ENCODE measurements at regions not wholly inside any gene's neighbourhood (a gene's known extent, or its start where the extent isn't known, plus 50 kb on each side); places are given as distances from the start of the nearest gene placed in this dataset.

- Histone ChIP-seq H3K36me3 (ENCODE audit: control insufficient read depth in 3 of 3, insufficient read depth in 3 of 3, low read length in 3 of 3) (no peaks in the 10 kb centered on the region), H3K9ac (ENCODE audit: low read depth in 1 of 3, low read length in 3 of 3) (no peak overlapping the region), H3K4me3 (ENCODE audit: low read length in 3 of 3) (no peak overlapping the region), H3K9me3 (ENCODE audit: control insufficient read depth in 3 of 3, low read length in 3 of 3) (no peaks in the 10 kb centered on the region), H3K27ac (ENCODE audit: low read depth, low read length) (no peak overlapping the region), H3K27me3 (ENCODE audit: control insufficient read depth in 3 of 3, insufficient read depth in 3 of 3, low read length in 3 of 3) (peaks cover 0 to 27% (median 22%) of the 10 kb centered on the region in 3 donors), H3K4me1 (ENCODE audit: control insufficient read depth in 3 of 3, insufficient read depth in 3 of 3, low read length in 3 of 3) (peaks cover 0 to 3% (median 2%) of the 10 kb centered on the region in 3 donors)
These were observed 65.1 kb upstream of the FAM222A start for GRCh38 chr12:109648521-109648920.

- H3K9me3 ChIP-seq (ENCODE audit: control insufficient read depth in 3 of 3, low read length in 3 of 3): no peaks in the 10 kb centered on the region
- H3K27me3 ChIP-seq (ENCODE audit: control insufficient read depth in 3 of 3, insufficient read depth in 3 of 3, low read length in 3 of 3): peaks cover 0 to 14% (median 10%) of the 10 kb centered on the region in 3 donors
- no peaks in the 10 kb centered on the region for H3K36me3 ChIP-seq (ENCODE audit: control insufficient read depth in 3 of 3, insufficient read depth in 3 of 3, low read length in 3 of 3)
- no peak overlapping the region for H3K27ac ChIP-seq (ENCODE audit: low read depth, low read length)
- peaks cover 5 to 16% (median 15%) of the 10 kb centered on the region in 3 donors for H3K4me1 ChIP-seq (ENCODE audit: control insufficient read depth in 3 of 3, insufficient read depth in 3 of 3, low read length in 3 of 3)
- H3K4me3 ChIP-seq (ENCODE audit: low read length in 3 of 3): no peak overlapping the region
- no peak overlapping the region for H3K9ac ChIP-seq (ENCODE audit: low read depth in 1 of 3, low read length in 3 of 3)
These were observed 62.8 kb upstream of the FAM222A start for GRCh38 chr12:109650808-109651207.

DNA sequence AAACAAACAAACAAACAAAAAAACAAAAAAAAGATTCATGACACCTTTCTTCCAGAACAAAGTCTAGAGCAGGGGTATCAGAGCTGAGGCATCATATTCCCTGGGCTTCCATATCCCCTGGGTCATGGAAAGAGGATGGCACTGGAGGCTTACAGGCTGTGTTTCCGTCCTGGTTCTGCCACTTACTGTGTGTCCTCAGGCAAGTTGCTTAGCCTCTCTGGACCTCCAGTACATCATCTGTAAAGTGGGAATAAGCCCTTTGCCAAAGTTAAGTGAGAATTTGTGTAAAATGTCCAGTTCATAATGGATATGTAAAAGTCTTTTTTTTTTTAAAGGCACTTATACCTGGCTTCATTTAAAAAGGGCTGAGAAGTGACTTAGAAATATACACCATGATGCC is 62.0 kb upstream of the FAM222A start:
- no peaks in the 10 kb centered on the region for H3K9me3 ChIP-seq (ENCODE audit: control insufficient read depth in 3 of 3, low read length in 3 of 3)
- peaks cover 0 to 13% (median 5%) of the 10 kb centered on the region in 3 donors for H3K27me3 ChIP-seq (ENCODE audit: control insufficient read depth in 3 of 3, insufficient read depth in 3 of 3, low read length in 3 of 3)
- no peak overlapping the region for H3K27ac ChIP-seq (ENCODE audit: low read depth, low read length)
- peaks cover 5 to 16% (median 15%) of the 10 kb centered on the region in 3 donors for H3K4me1 ChIP-seq (ENCODE audit: control insufficient read depth in 3 of 3, insufficient read depth in 3 of 3, low read length in 3 of 3)
- no peaks in the 10 kb centered on the region for H3K36me3 ChIP-seq (ENCODE audit: control insufficient read depth in 3 of 3, insufficient read depth in 3 of 3, low read length in 3 of 3)
- H3K4me3 ChIP-seq (ENCODE audit: low read length in 3 of 3): no peak overlapping the region
- H3K9ac ChIP-seq (ENCODE audit: low read depth in 1 of 3, low read length in 3 of 3): no peak overlapping the region

- H3K9me3 ChIP-seq (ENCODE audit: control insufficient read depth in 3 of 3, low read length in 3 of 3): no peaks in the 10 kb centered on the region
- no peak overlapping the region for H3K27ac ChIP-seq (ENCODE audit: low read depth, low read length)
- no peak overlapping the region for H3K9ac ChIP-seq (ENCODE audit: low read depth in 1 of 3, low read length in 3 of 3)
- no peaks in the 10 kb centered on the region for H3K36me3 ChIP-seq (ENCODE audit: control insufficient read depth in 3 of 3, insufficient read depth in 3 of 3, low read length in 3 of 3)
- H3K4me3 ChIP-seq (ENCODE audit: low read length in 3 of 3): no peak overlapping the region
- peaks cover 5 to 16% (median 15%) of the 10 kb centered on the region in 3 donors for H3K4me1 ChIP-seq (ENCODE audit: control insufficient read depth in 3 of 3, insufficient read depth in 3 of 3, low read length in 3 of 3)
- peaks cover 0 to 7% (median 3%) of the 10 kb centered on the region in 3 donors for H3K27me3 ChIP-seq (ENCODE audit: control insufficient read depth in 3 of 3, insufficient read depth in 3 of 3, low read length in 3 of 3)
These were observed 61.2 kb upstream of the FAM222A start for GRCh38 chr12:109652233-109652976.

- Histone ChIP-seq H3K9me3 (ENCODE audit: control insufficient read depth in 3 of 3, low read length in 3 of 3) (no peaks in the 10 kb centered on the region), H3K36me3 (ENCODE audit: control insufficient read depth in 3 of 3, insufficient read depth in 3 of 3, low read length in 3 of 3) (no peaks in the 10 kb centered on the region), H3K4me3 (ENCODE audit: low read length in 3 of 3) (no peak overlapping the region), H3K9ac (ENCODE audit: low read depth in 1 of 3, low read length in 3 of 3) (no peak overlapping the region), H3K27me3 (ENCODE audit: control insufficient read depth in 3 of 3, insufficient read depth in 3 of 3, low read length in 3 of 3) (peaks cover 0 to 5% (median 3%) of the 10 kb centered on the region in 3 donors), H3K27ac (ENCODE audit: low read depth, low read length) (no peak overlapping the region), H3K4me1 (ENCODE audit: control insufficient read depth in 3 of 3, insufficient read depth in 3 of 3, low read length in 3 of 3) (peaks cover 5 to 16% (median 15%) of the 10 kb centered on the region in 3 donors)
These were observed 60.7 kb upstream of the FAM222A start for GRCh38 chr12:109652977-109653264.

DNA sequence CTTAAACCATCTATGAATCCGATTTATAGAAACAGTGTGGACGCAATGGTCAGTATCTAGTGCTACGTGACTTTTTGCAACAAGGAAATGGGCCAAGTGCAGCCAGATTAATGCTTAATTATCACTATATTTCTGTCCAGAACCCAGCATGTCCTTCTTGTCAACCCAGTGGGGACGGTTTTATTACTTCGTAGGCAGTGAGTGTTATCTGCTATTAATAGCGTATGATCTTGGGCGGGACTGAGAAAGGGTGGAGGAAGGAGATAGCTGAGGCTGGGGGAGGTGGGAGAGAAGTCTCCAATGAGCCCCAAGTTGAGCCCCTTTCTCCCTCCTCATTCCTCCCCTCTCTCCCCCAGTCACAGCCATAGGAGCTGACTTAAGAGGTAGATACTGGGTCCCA is 59.7 kb upstream of the FAM222A start:
- H3K4me3 ChIP-seq (ENCODE audit: low read length in 3 of 3): peak overlapping the region in 2 of 3 donors; percentile 29 to 60
- peak overlapping the region; percentile 50 for H3K27ac ChIP-seq (ENCODE audit: low read depth, low read length)
- H3K27me3 ChIP-seq (ENCODE audit: control insufficient read depth in 3 of 3, insufficient read depth in 3 of 3, low read length in 3 of 3): peaks cover 0 to under 1% (median 0%) of the 10 kb centered on the region in 3 donors
- H3K9ac ChIP-seq (ENCODE audit: low read depth in 1 of 3, low read length in 3 of 3): peak overlapping the region in 2 of 3 donors; percentile 50 to 62
- no peaks in the 10 kb centered on the region for H3K36me3 ChIP-seq (ENCODE audit: control insufficient read depth in 3 of 3, insufficient read depth in 3 of 3, low read length in 3 of 3)
- no peaks in the 10 kb centered on the region for H3K9me3 ChIP-seq (ENCODE audit: control insufficient read depth in 3 of 3, low read length in 3 of 3)
- peaks cover 5 to 16% (median 15%) of the 10 kb centered on the region in 3 donors for H3K4me1 ChIP-seq (ENCODE audit: control insufficient read depth in 3 of 3, insufficient read depth in 3 of 3, low read length in 3 of 3)

DNA sequence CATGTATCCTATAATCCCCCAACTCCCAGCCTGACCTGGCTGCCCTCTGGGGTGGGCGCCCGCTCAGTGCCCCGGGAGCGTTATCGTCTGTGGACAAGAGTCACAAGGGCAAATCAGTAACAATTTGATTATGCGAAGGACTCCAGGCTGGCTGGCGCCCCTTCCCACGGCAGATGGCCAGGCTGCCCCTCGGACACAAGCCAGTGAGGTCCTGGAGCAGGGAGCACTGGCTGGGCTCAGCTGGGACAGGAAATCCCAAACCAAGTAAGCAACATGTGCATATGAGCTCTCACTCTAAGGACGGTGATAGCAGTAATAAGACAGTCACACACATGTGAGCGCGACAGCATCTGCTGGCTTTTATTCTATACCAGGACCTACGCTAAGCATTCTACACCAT is 59.3 kb upstream of the FAM222A start:
- Histone ChIP-seq H3K4me1 (ENCODE audit: control insufficient read depth in 3 of 3, insufficient read depth in 3 of 3, low read length in 3 of 3) (peaks cover 5 to 16% (median 15%) of the 10 kb centered on the region in 3 donors), H3K27ac (ENCODE audit: low read depth, low read length) (peak overlapping the region; percentile 50), H3K36me3 (ENCODE audit: control insufficient read depth in 3 of 3, insufficient read depth in 3 of 3, low read length in 3 of 3) (no peaks in the 10 kb centered on the region), H3K4me3 (ENCODE audit: low read length in 3 of 3) (peak overlapping the region in 2 of 3 donors; percentile 29 to 60), H3K27me3 (ENCODE audit: control insufficient read depth in 3 of 3, insufficient read depth in 3 of 3, low read length in 3 of 3) (no peaks in the 10 kb centered on the region), H3K9me3 (ENCODE audit: control insufficient read depth in 3 of 3, low read length in 3 of 3) (no peaks in the 10 kb centered on the region), H3K9ac (ENCODE audit: low read depth in 1 of 3, low read length in 3 of 3) (peak overlapping the region in 2 of 3 donors; percentile 50 to 62)

DNA sequence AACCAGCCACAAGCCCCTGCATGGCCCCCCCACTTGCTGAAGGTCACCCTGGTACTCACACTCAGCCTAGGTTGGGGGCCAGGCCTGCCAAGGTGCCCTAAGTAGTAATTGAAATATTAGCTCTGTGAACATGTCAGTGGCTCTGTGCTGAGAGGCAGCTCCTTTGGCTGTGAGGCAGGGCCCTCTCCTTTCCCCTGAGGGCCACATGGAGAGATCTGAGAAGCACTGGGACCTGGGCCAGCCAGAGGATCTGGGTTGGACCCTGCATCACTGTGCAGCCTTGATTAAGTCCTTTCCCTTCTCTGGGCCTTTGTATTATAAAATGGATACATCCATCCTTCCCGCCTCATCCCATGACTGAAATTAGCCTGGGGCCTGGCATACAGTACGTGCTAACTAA is 58.0 kb upstream of the FAM222A start:
- Histone ChIP-seq H3K27me3 (ENCODE audit: control insufficient read depth in 3 of 3, insufficient read depth in 3 of 3, low read length in 3 of 3) (no peaks in the 10 kb centered on the region), H3K4me1 (ENCODE audit: control insufficient read depth in 3 of 3, insufficient read depth in 3 of 3, low read length in 3 of 3) (peaks cover 5 to 16% (median 15%) of the 10 kb centered on the region in 3 donors), H3K36me3 (ENCODE audit: control insufficient read depth in 3 of 3, insufficient read depth in 3 of 3, low read length in 3 of 3) (no peaks in the 10 kb centered on the region)

GRCh38 chr12:109656743-109657142 is 56.9 kb upstream of the FAM222A start:
- Histone ChIP-seq H3K27me3 (ENCODE audit: control insufficient read depth in 3 of 3, insufficient read depth in 3 of 3, low read length in 3 of 3) (no peaks in the 10 kb centered on the region), H3K4me3 (ENCODE audit: low read length in 3 of 3) (no peak overlapping the region), H3K4me1 (ENCODE audit: control insufficient read depth in 3 of 3, insufficient read depth in 3 of 3, low read length in 3 of 3) (peaks cover 5 to 16% (median 15%) of the 10 kb centered on the region in 3 donors), H3K36me3 (ENCODE audit: control insufficient read depth in 3 of 3, insufficient read depth in 3 of 3, low read length in 3 of 3) (no peaks in the 10 kb centered on the region), H3K27ac (ENCODE audit: low read depth, low read length) (no peak overlapping the region), H3K9me3 (ENCODE audit: control insufficient read depth in 3 of 3, low read length in 3 of 3) (no peaks in the 10 kb centered on the region), H3K9ac (ENCODE audit: low read depth in 1 of 3, low read length in 3 of 3) (no peak overlapping the region)

More for the DNA sequence above, 58.0 kb upstream of the FAM222A start:
- Histone ChIP-seq H3K4me3 (ENCODE audit: low read length in 3 of 3) (no peak overlapping the region), H3K27ac (ENCODE audit: low read depth, low read length) (no peak overlapping the region), H3K9me3 (ENCODE audit: control insufficient read depth in 3 of 3, low read length in 3 of 3) (no peaks in the 10 kb centered on the region), H3K9ac (ENCODE audit: low read depth in 1 of 3, low read length in 3 of 3) (no peak overlapping the region)

GRCh38 chr12:109663795-109664194 is 49.8 kb upstream of the FAM222A start:
- Histone ChIP-seq H3K36me3 (ENCODE audit: control insufficient read depth in 3 of 3, insufficient read depth in 3 of 3, low read length in 3 of 3) (no peaks in the 10 kb centered on the region), H3K9ac (ENCODE audit: low read depth in 1 of 3, low read length in 3 of 3) (no peak overlapping the region), H3K9me3 (ENCODE audit: control insufficient read depth in 3 of 3, low read length in 3 of 3) (no peaks in the 10 kb centered on the region), H3K4me1 (ENCODE audit: control insufficient read depth in 3 of 3, insufficient read depth in 3 of 3, low read length in 3 of 3) (no peaks in the 10 kb centered on the region), H3K27ac (ENCODE audit: low read depth, low read length) (no peak overlapping the region), H3K4me3 (ENCODE audit: low read length in 3 of 3) (no peak overlapping the region), H3K27me3 (ENCODE audit: control insufficient read depth in 3 of 3, insufficient read depth in 3 of 3, low read length in 3 of 3) (peaks cover 0 to 9% (median 0%) of the 10 kb centered on the region in 3 donors)

All from skeletal muscle tissue (tissue), 3 donors.